HL-60 (cell line): ENCODE measurements at regions not wholly inside any gene's neighbourhood (a gene's known extent, or its start where the extent isn't known, plus 50 kb on each side); places are given as distances from the start of the nearest gene placed in this dataset.
"Not testable (repeated sequence)": the region's sequence is repeated elsewhere in the genome, so short reads cannot be mapped to it uniquely, and the experiment has no call there.

Source experiments
- DNase-seq, 2 experiments: peaks; one replicate each; pipeline ENCODE4 v3.0.0-alpha.2; 2010 to 2020; ENCODE audit warnings: low read depth in 1 of 2, low spot score in 1 of 2
- H3K27ac ChIP-seq: fragments of 250-450 bp; sonication (Bioruptor Pico); replicated peaks from 2 replicates; pipeline ENCODE4 v1.5.1; 2020; ENCODE audit warnings: mild to moderate bottlenecking, moderate library complexity
- H3K27me3 ChIP-seq: fragments of 250-450 bp; sonication (Bioruptor Pico); 2 replicates; pipeline ENCODE4 v1.5.1; 2021; ENCODE audit warnings: mild to moderate bottlenecking, moderate library complexity; ENCODE audit not compliant: insufficient read depth, poor library complexity, severe bottlenecking
- H3K4me3 ChIP-seq: replicated peaks from 2 replicates; pipeline ENCODE4 v1.5.1; 2011; ENCODE audit warnings: mild to moderate bottlenecking, control low read depth, low read length; ENCODE audit not compliant: insufficient read depth
- GABPA ChIP-seq: IDR thresholded peaks from 2 replicates; pipeline ENCODE4 v1.6.1; 2012; ENCODE audit warnings: low read depth
- POLR2AphosphoS5 ChIP-seq: IDR thresholded peaks from 2 replicates; pipeline ENCODE4 v1.6.1; 2012; ENCODE audit warnings: low read depth
- SPI1 ChIP-seq: IDR thresholded peaks from 2 replicates; pipeline ENCODE4 v1.6.1; 2012; ENCODE audit warnings: low read depth, mild to moderate bottlenecking, borderline replicate concordance
- TF ChIP-seq, protein P1 (sequence below): IDR thresholded peaks from one replicate; pipeline ENCODE4 v1.5.1; 2011; ENCODE audit warnings: low read length, control low read depth, inconsistent platforms; ENCODE audit not compliant: insufficient read depth
- TF ChIP-seq, protein P2 (sequence below): IDR thresholded peaks from 2 replicates; pipeline ENCODE4 v1.6.1; 2012; ENCODE audit warnings: low read depth; ENCODE audit not compliant: insufficient replicate concordance

DNA sequence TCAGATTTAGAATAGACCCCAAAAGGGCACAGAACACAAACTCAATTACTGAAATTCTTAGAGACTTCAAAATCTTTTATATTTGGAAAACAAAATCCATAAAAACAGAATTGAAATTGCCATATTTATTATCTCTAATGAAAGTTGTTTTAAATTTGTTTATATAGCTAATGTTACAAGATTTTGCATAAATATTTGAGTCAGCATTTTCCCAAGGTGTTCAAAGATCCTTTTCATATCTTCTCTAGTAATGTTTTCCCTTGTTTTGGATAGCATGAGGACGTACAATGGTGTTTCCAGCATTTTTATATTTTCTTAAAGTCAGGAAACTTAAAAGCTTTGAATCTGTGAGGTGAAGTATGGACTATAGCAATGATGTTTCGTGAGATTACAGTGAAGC is 235.2 kb upstream of the EPHA7 start:
- no peak for DNase-seq
- TF ChIP-seq, protein P1, sequence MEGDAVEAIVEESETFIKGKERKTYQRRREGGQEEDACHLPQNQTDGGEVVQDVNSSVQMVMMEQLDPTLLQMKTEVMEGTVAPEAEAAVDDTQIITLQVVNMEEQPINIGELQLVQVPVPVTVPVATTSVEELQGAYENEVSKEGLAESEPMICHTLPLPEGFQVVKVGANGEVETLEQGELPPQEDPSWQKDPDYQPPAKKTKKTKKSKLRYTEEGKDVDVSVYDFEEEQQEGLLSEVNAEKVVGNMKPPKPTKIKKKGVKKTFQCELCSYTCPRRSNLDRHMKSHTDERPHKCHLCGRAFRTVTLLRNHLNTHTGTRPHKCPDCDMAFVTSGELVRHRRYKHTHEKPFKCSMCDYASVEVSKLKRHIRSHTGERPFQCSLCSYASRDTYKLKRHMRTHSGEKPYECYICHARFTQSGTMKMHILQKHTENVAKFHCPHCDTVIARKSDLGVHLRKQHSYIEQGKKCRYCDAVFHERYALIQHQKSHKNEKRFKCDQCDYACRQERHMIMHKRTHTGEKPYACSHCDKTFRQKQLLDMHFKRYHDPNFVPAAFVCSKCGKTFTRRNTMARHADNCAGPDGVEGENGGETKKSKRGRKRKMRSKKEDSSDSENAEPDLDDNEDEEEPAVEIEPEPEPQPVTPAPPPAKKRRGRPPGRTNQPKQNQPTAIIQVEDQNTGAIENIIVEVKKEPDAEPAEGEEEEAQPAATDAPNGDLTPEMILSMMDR, result no peak
- TF ChIP-seq GABPA (no peak), SPI1 (no peak), POLR2AphosphoS5 (no peak)
- TF ChIP-seq, protein P2, sequence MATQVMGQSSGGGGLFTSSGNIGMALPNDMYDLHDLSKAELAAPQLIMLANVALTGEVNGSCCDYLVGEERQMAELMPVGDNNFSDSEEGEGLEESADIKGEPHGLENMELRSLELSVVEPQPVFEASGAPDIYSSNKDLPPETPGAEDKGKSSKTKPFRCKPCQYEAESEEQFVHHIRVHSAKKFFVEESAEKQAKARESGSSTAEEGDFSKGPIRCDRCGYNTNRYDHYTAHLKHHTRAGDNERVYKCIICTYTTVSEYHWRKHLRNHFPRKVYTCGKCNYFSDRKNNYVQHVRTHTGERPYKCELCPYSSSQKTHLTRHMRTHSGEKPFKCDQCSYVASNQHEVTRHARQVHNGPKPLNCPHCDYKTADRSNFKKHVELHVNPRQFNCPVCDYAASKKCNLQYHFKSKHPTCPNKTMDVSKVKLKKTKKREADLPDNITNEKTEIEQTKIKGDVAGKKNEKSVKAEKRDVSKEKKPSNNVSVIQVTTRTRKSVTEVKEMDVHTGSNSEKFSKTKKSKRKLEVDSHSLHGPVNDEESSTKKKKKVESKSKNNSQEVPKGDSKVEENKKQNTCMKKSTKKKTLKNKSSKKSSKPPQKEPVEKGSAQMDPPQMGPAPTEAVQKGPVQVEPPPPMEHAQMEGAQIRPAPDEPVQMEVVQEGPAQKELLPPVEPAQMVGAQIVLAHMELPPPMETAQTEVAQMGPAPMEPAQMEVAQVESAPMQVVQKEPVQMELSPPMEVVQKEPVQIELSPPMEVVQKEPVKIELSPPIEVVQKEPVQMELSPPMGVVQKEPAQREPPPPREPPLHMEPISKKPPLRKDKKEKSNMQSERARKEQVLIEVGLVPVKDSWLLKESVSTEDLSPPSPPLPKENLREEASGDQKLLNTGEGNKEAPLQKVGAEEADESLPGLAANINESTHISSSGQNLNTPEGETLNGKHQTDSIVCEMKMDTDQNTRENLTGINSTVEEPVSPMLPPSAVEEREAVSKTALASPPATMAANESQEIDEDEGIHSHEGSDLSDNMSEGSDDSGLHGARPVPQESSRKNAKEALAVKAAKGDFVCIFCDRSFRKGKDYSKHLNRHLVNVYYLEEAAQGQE, result no peak
- no peak overlapping the region for H3K4me3 ChIP-seq
- no peaks in the 10 kb centered on the region for H3K27me3 ChIP-seq
- no peak overlapping the region for H3K27ac ChIP-seq

DNA sequence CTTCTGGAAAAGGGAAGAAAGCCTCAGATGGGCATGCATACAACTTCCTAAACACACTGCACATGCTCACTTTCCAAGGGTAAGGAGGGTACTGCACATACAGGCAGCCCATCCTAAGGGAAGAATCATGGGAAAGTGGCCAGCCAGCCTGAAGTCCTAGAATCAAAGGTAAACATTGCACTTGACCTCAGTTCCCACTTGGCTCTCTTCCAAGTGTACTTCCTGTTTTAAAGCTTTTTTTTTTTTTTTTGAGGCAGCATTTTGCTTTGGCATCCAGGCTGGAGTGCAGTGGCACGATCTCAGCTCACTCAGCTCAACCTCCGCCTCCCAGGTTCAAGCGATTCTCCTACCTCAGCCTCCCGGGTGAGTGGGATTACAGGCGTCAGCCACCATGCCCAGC is 225.3 kb upstream of the EPHA7 start:
- H3K27ac ChIP-seq, result no peak overlapping the region
- H3K27me3 ChIP-seq, result no peaks in the 10 kb centered on the region
- H3K4me3 ChIP-seq, result no peak overlapping the region
- TF ChIP-seq, protein P2, result no peak
- TF ChIP-seq, protein P1, result no peak
- TF ChIP-seq SPI1, result no peak
- no peak for TF ChIP-seq GABPA
- TF ChIP-seq POLR2AphosphoS5, result no peak
- peak in 1 of 2 experiments; percentile 2 for DNase-seq

DNA sequence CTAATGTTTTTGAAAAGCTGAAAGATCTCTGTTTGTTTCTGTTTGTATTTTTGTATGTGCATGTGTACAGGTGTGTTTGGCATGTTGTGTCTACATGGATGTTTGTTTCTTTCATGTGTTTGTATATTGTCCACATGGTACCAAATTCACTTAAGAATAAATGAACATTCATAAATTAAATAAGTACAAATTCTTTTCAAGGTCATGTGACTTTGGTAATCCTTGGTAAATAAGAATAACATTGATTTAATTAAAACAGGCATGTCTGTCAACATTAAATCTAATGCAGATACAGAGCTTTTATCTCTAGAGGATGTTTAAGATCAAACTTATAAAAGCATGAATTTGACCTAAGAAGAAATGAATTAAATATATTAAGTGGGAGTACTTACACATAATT is 219.8 kb upstream of the EPHA7 start:
- no peaks in the 10 kb centered on the region for H3K27me3 ChIP-seq
- no peak for TF ChIP-seq POLR2AphosphoS5
- no peak for TF ChIP-seq GABPA
- no peak for TF ChIP-seq SPI1
- TF ChIP-seq, protein P2, result no peak
- TF ChIP-seq, protein P1, result no peak
- H3K27ac ChIP-seq, result no peak overlapping the region
- H3K4me3 ChIP-seq, result no peak overlapping the region
- no peak for DNase-seq

DNA sequence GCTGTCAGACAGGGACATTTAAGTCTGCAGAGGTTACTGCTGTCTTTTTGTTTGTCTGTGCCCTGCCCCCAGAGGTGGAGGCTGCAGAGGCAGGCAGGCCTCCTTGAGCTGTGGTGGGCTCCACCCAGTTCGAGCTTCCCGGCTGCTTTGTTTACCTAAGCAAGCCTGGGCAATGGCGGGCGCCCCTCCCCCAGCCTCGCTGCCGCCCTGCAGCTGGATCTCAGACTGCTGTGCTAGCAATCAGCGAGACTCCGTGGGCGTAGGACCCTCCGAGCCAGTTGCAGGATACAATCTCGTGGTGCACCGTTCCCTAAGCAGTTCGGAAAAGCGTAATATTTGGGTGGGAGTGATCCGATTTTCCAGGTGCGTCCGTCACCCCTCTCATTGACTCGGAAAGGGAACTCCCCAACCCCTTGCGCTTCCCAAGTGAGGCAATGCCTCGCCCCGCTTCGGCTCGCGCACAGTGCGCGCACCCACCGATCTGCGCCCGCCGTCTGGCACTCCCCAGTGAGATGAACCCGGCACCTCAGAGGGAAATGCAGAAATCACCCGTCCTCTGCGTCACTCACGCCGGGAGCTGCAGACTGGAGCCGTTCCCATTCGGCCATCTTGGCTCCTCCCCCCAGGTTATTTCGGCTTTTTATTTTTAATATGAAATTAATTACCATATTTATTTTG is 217.8 kb upstream of the EPHA7 start:
- not testable (repeated sequence) for H3K27me3 ChIP-seq, H3K27ac ChIP-seq, DNase-seq, H3K4me3 ChIP-seq
